Right kidney (tissue), 1 donor: ENCODE measurements at regions not wholly inside any gene's neighbourhood (a gene's known extent, or its start where the extent isn't known, plus 50 kb on each side); places are given as distances from the start of the nearest gene placed in this dataset.
"Not testable (repeated sequence)": the region's sequence is repeated elsewhere in the genome, so short reads cannot be mapped to it uniquely, and the experiment has no call there.

Experiments
- DNase-seq: peaks from one replicate; pipeline ENCODE4 v3.0.0-alpha.2; 2016

- DNase-seq = no peak
Observed at GRCh38 chr2:166381-166780, 97.5 kb downstream of the SH3YL1 start.

- DNase-seq = no peak
Observed at GRCh38 chr2:165530-165929, 98.3 kb downstream of the SH3YL1 start.

GRCh38 chr2:162473-163382, 101.1 kb downstream of the SH3YL1 start:
- peak; percentile 18 for DNase-seq

GRCh38 chr2:161729-162128, 102.1 kb downstream of the SH3YL1 start:
- DNase-seq = no peak

- DNase-seq = no peak
Observed at GRCh38 chr2:151553-152334, 105.4 kb upstream of the FAM110C start.

GRCh38 chr2:145407-145806, 99.1 kb upstream of the FAM110C start:
- DNase-seq = no peak

- DNase-seq = no peak
Observed at GRCh38 chr2:141611-142010, 95.3 kb upstream of the FAM110C start.

- DNase-seq = no peak
Observed at GRCh38 chr2:136666-137065, 90.4 kb upstream of the FAM110C start.

- DNase-seq = no peak
Observed at GRCh38 chr2:133675-134593, 87.6 kb upstream of the FAM110C start.

- DNase-seq = not testable (repeated sequence)
Observed at GRCh38 chr2:126769-127168, 80.5 kb upstream of the FAM110C start.

- no peak for DNase-seq
Observed at GRCh38 chr2:124241-124880, 78.1 kb upstream of the FAM110C start.

- DNase-seq = no peak
Observed at GRCh38 chr2:116953-117352, 70.6 kb upstream of the FAM110C start.

GRCh38 chr2:115303-115702, 69.0 kb upstream of the FAM110C start:
- no peak for DNase-seq

- DNase-seq = no peak
Observed at GRCh38 chr2:114616-115015, 68.3 kb upstream of the FAM110C start.

GRCh38 chr2:109998-110397, 63.7 kb upstream of the FAM110C start:
- DNase-seq = no peak

- no peak for DNase-seq
Observed at GRCh38 chr2:108920-109809, 62.9 kb upstream of the FAM110C start.

GRCh38 chr2:101016-101415, 54.7 kb upstream of the FAM110C start:
- no peak for DNase-seq
